ENCODE measurements at regions not wholly inside any gene's neighbourhood (a gene's known extent, or its start where the extent isn't known, plus 50 kb on each side); places are given as distances from the start of the nearest gene placed in this dataset.

DNA sequence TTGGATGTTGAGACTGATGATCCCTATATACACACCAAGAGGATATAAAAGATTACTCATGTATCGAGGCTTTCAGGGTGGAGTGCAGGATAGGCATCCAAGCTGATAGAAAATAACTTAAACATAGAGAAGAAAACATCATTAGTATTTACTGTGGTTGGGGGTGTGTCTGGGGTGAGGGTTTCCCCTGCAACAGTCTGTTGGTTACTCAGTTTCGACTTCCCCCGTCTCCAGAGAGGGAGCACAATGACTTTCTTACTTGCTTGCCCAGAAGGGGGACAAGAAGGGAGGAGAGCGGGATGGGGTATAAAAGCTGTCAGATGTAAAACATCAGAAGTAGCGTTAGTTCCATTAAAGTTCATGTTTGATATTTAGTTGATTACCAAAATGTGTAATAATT is 717.4 kb upstream of the ZP4 start:
- TF ChIP-seq, protein P1, sequence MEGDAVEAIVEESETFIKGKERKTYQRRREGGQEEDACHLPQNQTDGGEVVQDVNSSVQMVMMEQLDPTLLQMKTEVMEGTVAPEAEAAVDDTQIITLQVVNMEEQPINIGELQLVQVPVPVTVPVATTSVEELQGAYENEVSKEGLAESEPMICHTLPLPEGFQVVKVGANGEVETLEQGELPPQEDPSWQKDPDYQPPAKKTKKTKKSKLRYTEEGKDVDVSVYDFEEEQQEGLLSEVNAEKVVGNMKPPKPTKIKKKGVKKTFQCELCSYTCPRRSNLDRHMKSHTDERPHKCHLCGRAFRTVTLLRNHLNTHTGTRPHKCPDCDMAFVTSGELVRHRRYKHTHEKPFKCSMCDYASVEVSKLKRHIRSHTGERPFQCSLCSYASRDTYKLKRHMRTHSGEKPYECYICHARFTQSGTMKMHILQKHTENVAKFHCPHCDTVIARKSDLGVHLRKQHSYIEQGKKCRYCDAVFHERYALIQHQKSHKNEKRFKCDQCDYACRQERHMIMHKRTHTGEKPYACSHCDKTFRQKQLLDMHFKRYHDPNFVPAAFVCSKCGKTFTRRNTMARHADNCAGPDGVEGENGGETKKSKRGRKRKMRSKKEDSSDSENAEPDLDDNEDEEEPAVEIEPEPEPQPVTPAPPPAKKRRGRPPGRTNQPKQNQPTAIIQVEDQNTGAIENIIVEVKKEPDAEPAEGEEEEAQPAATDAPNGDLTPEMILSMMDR (IDR thresholded peaks at IDR 0.05): no peak
- no peak for TF ChIP-seq ZFX (IDR thresholded peaks at IDR 0.05; ENCODE audit: borderline replicate concordance)

All from 22Rv1 (cell line).